Heart left ventricle (tissue), 13 donors: ENCODE measurements at regions not wholly inside any gene's neighbourhood (a gene's known extent, or its start where the extent isn't known, plus 50 kb on each side); places are given as distances from the start of the nearest gene placed in this dataset.

Experiments
- POLR2A ChIP-seq, 2 donors: fragments of 450-650 bp; IDR thresholded peaks; one replicate each; pipeline ENCODE4 v1.6.1; 2017; ENCODE audit warnings: antibody characterized with exemption in 2 of 2, mild to moderate bottlenecking in 2 of 2, moderate library complexity in 2 of 2
- TF ChIP-seq, protein P1 (sequence below), 12 donors: fragments of 200-600 bp; sonication (generic) in 4 of 12; IDR thresholded peaks; one replicate each; pipeline versions ENCODE4 v1.5.0 to v1.8.0; 2018 to 2022; ENCODE audit warnings: antibody characterized with exemption in 12 of 12, mild to moderate bottlenecking in 5 of 12
- donor health status: ischemic (EF 13 %, LVEDD 7.1; RV severe dilation, severe dysfunction).
- donor health status: DM: no; HTN: yes; CAD: no.
- donor health status: DM: no; HTN: no; CAD: no.
- donor health status: ischemic (EF 25% LVEDD 6.9; RV normal size, moderate dysfunction).
- donor health status: ischemic (EF 25% LVEDD 5.7; RV mildly dilated, moderate dysfunction).
- donor health status: ischemic (EF 35%, LVEDD 5.7; RV mildly dilated, moderate dysfunction).
- donor health status: nonischemic (EF 11% LVEDD 7.7; RV severe dilation, severe dysfunction).
- donor health status: DM: yes; HTN: yes; CAD: no.
- donor health status: PGD.
- donor health status: ischemic (EF 29% LVEDD 5.4; RV normal size, mild dysfunction).
- donor health status: nonischemic (EF 23%, LVEDD 6.1; RV moderate dilation, normal function).

DNA sequence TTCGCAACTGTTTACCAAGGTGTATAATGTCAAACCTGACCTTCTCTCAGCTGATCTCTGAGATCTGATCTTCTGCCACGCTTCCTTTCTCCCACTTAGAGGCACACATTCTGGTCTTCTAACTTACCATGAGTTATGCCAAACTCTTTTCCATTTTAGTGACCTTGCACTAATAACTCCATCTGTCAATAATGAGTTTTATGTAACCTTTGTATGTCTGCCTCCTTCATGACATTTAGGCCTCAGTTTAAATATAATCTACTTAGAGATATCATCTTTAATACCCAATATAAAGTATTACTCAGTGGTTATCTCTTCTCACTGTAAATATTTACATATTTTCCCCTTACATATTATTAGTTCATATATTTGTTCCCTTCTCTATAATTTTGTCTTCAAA, 827.5 kb upstream of the PCDH20 start:
- TF ChIP-seq POLR2A (IDR thresholded peaks at IDR 0.05), result no peak
- TF ChIP-seq, protein P1, sequence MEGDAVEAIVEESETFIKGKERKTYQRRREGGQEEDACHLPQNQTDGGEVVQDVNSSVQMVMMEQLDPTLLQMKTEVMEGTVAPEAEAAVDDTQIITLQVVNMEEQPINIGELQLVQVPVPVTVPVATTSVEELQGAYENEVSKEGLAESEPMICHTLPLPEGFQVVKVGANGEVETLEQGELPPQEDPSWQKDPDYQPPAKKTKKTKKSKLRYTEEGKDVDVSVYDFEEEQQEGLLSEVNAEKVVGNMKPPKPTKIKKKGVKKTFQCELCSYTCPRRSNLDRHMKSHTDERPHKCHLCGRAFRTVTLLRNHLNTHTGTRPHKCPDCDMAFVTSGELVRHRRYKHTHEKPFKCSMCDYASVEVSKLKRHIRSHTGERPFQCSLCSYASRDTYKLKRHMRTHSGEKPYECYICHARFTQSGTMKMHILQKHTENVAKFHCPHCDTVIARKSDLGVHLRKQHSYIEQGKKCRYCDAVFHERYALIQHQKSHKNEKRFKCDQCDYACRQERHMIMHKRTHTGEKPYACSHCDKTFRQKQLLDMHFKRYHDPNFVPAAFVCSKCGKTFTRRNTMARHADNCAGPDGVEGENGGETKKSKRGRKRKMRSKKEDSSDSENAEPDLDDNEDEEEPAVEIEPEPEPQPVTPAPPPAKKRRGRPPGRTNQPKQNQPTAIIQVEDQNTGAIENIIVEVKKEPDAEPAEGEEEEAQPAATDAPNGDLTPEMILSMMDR (IDR thresholded peaks at IDR 0.05), result no peak
